Calu3 (cell line): ENCODE measurements at regions not wholly inside any gene's neighbourhood (a gene's known extent, or its start where the extent isn't known, plus 50 kb on each side); places are given as distances from the start of the nearest gene placed in this dataset.
"Not testable (repeated sequence)": the region's sequence is repeated elsewhere in the genome, so short reads cannot be mapped to it uniquely, and the experiment has no call there.

ENCODE experiments used
- BruUV-seq: library from RNA; stranded (reverse); fragments of 400-500 nt; replicated peaks from 2 replicates; lab custom pipeline; 2021; lab: Mats Ljungman, UMichigan
- CTCF ChIA-PET: fragments of 300-600 bp; sonication (Branson Sonifier 250); formaldehyde crosslinking; loops from one replicate; lab custom pipeline; 2022; ENCODE audit warnings: antibody characterized with exemption; lab: Charles Lee
- DNase-seq: peaks from one replicate; pipeline ENCODE4 v3.0.0; 2022
- H3K27ac Mint-ChIP-seq: one replicate; pipeline ENCODE4 v1.8.0; 2022; ENCODE audit warnings: mixed read lengths; ENCODE audit not compliant: unreplicated experiment
- H3K27me3 Mint-ChIP-seq: one replicate; pipeline ENCODE4 v1.8.0; 2022; ENCODE audit warnings: mixed read lengths; ENCODE audit not compliant: unreplicated experiment
- H3K36me3 Mint-ChIP-seq: one replicate; pipeline ENCODE4 v1.8.0; 2022; ENCODE audit warnings: mild to moderate bottlenecking, moderate library complexity, mixed read lengths; ENCODE audit not compliant: insufficient read depth, unreplicated experiment
- H3K4me1 Mint-ChIP-seq: one replicate; pipeline ENCODE4 v1.8.0; 2022; ENCODE audit warnings: mild to moderate bottlenecking, low read depth, mixed read lengths; ENCODE audit not compliant: unreplicated experiment
- H3K4me3 Mint-ChIP-seq: one replicate; pipeline ENCODE4 v1.8.0; 2022; ENCODE audit warnings: mild to moderate bottlenecking, low read depth, moderate library complexity, mixed read lengths; ENCODE audit not compliant: unreplicated experiment
- H3K9me3 Mint-ChIP-seq: one replicate; pipeline ENCODE4 v1.8.0; 2022; ENCODE audit warnings: low read depth, mixed read lengths; ENCODE audit not compliant: unreplicated experiment
- CTCF ChIP-seq: fragments of 200-600 bp; IDR thresholded peaks from one replicate; pipeline ENCODE4 v1.8.0; 2022; ENCODE audit warnings: antibody characterized with exemption; ENCODE audit not compliant: unreplicated experiment
- intact Hi-C: fragments of 100-400 bp; cut with micrococcal nuclease; formaldehyde crosslinking; loops from one replicate; pipeline ENCODE4 v1.10.0; 2022; ENCODE audit not compliant: unreplicated experiment

- no peak overlapping the region for H3K27ac Mint-ChIP-seq
- H3K9me3 Mint-ChIP-seq = no peaks in the 10 kb centered on the region
- H3K36me3 Mint-ChIP-seq = no peaks in the 10 kb centered on the region
- H3K4me1 Mint-ChIP-seq = no peaks in the 10 kb centered on the region
- CTCF ChIA-PET = no interaction called here
- no peak for DNase-seq
- intact Hi-C loops = no loop called here
- H3K4me3 Mint-ChIP-seq = no peak overlapping the region
- no TSS peak for BruUV-seq
- H3K27me3 Mint-ChIP-seq = no peaks in the 10 kb centered on the region
- no peak for TF ChIP-seq CTCF
Observed at GRCh38 chr1:99429754-99430153, 165.5 kb downstream of the PLPPR4 start.

GRCh38 chr1:99438656-99439230 lies 174.5 kb downstream of the PLPPR4 start:
- CTCF ChIA-PET = no interaction called here
- Mint-ChIP-seq H3K9me3 (no peaks in the 10 kb centered on the region), H3K4me1 (no peaks in the 10 kb centered on the region)

DNA sequence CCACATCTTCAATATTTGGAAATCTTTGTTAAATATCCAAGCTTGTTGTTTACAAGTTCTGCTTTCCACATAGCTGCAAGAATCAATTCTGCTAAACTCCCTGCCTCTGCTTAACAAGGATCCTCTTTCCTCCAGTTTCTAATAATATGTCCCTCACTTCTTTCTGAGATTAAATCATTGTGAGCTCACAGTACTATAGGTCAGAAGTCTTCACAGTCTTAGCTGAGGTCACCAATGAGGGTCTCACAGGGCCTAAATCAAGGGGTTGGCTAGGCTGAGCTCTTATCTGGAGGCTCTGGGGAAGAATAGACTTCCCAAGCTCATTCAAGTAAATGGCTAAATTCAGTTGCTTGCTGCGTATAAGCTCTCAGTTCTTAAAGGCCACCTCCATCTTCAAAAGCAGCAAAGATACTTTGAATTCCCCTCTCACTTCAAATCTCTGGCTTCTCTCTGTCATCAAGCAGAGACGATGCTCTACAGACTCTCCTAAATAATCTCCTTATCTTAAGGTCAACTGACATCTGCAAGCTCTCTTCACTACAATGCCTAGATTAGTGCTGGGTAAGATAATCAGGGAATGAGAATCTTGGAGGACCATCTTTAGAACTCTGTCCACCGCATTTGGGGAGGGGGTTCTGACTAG lies 175.3 kb downstream of the PLPPR4 start:
- no peak overlapping the region for H3K4me3 Mint-ChIP-seq
- H3K27me3 Mint-ChIP-seq = no peaks in the 10 kb centered on the region
- DNase-seq = no peak
- BruUV-seq = no TSS peak
- CTCF ChIA-PET = no interaction called here
- intact Hi-C loops = no loop called here
- H3K9me3 Mint-ChIP-seq = no peaks in the 10 kb centered on the region
- TF ChIP-seq CTCF = no peak
- H3K36me3 Mint-ChIP-seq = no peaks in the 10 kb centered on the region
- H3K27ac Mint-ChIP-seq = no peak overlapping the region
- no peaks in the 10 kb centered on the region for H3K4me1 Mint-ChIP-seq

More at GRCh38 chr1:99438656-99439230, 174.5 kb downstream of the PLPPR4 start:
- TF ChIP-seq CTCF = no peak
- no peak for DNase-seq
- Mint-ChIP-seq H3K4me3 (no peak overlapping the region), H3K27me3 (no peaks in the 10 kb centered on the region), H3K36me3 (no peaks in the 10 kb centered on the region), H3K27ac (no peak overlapping the region)
- no TSS peak for BruUV-seq
- intact Hi-C loops = no loop called here

GRCh38 chr1:99441299-99442095 lies 177.2 kb downstream of the PLPPR4 start:
- Mint-ChIP-seq H3K27me3 (no peaks in the 10 kb centered on the region), H3K9me3 (no peaks in the 10 kb centered on the region), H3K36me3 (no peaks in the 10 kb centered on the region), H3K4me3 (no peak overlapping the region), H3K27ac (no peak overlapping the region), H3K4me1 (no peaks in the 10 kb centered on the region)
- CTCF ChIA-PET = no interaction called here
- no peak for TF ChIP-seq CTCF
- DNase-seq = no peak
- intact Hi-C loops = no loop called here
- BruUV-seq = no TSS peak

DNA sequence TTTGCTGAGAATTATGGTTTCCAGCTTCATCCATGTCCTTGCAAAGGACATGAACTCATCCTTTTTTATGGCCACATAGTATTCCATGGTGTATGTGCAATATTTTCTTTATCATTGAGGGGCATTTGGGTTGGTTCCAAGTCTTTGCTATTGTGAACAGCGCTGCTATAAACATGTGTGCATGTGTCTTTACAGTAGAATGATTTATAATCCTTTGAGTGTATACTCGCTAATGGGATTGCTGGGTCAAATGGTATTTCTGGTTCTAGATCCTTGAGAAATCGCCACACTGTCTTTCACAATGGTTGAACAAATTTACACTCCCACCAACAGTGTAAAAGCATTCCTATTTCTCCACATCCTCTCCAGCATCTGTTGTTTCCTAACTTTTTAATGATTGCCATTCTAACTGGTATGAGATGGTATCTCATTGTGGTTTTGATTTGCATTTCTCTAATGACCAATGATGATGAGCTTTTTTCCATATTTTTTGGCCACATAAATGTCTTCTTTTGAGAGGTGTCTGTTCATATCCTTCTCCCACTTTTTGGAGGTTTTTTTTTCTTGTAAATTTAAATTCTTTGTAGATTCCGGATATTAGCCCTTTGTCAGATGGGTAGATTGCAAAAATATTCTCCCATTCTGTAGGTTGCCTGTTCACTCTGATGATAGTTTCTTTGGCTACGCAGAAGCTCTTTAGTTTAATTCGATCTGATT lies 180.1 kb downstream of the PLPPR4 start:
- H3K9me3 Mint-ChIP-seq, H3K4me3 Mint-ChIP-seq, H3K36me3 Mint-ChIP-seq, CTCF ChIA-PET, H3K27ac Mint-ChIP-seq, H3K4me1 Mint-ChIP-seq, DNase-seq, BruUV-seq, intact Hi-C loops, H3K27me3 Mint-ChIP-seq: not testable (repeated sequence)
